H9 (cell line): ENCODE measurements at regions not wholly inside any gene's neighbourhood (a gene's known extent, or its start where the extent isn't known, plus 50 kb on each side); places are given as distances from the start of the nearest gene placed in this dataset.

Source experiments
- DNase-seq: peaks from one replicate; pipeline ENCODE4 v3.0.0-alpha.2; 2017
- H2AFZ ChIP-seq: one replicate; pipeline ENCODE4 v1.6.1; 2013; ENCODE audit warnings: mild to moderate bottlenecking, low read length, control low read depth, moderate library complexity
- H2AK5ac ChIP-seq: 2 replicates; pipeline ENCODE4 v1.6.1; 2013; ENCODE audit warnings: low read length, control low read depth, mixed read lengths; ENCODE audit not compliant: insufficient read length
- H2BK120ac ChIP-seq: one replicate; pipeline ENCODE4 v1.6.1; 2013; ENCODE audit warnings: low read depth, mild to moderate bottlenecking, low read length, control low read depth, inconsistent platforms; ENCODE audit not compliant: poor library complexity, severe bottlenecking
- H2BK12ac ChIP-seq: 2 replicates; pipeline ENCODE4 v1.6.1; 2013; ENCODE audit warnings: low read length, control low read depth, mixed read lengths, low read depth; ENCODE audit not compliant: insufficient read length
- H2BK15ac ChIP-seq: 2 replicates; pipeline ENCODE4 v1.6.1; 2013; ENCODE audit warnings: low read depth, low read length, control low read depth
- H2BK20ac ChIP-seq: one replicate; pipeline ENCODE4 v1.6.1; 2013; ENCODE audit warnings: low read depth, mild to moderate bottlenecking, low read length, control low read depth, inconsistent platforms; ENCODE audit not compliant: poor library complexity, severe bottlenecking
- H2BK5ac ChIP-seq: 2 replicates; pipeline ENCODE4 v1.6.1; 2013; ENCODE audit warnings: low read length, control low read depth, mixed read lengths; ENCODE audit not compliant: insufficient read length
- H3K14ac ChIP-seq: 2 replicates; pipeline ENCODE4 v1.6.1; 2013; ENCODE audit warnings: low read length, control low read depth; ENCODE audit not compliant: insufficient read depth
- H3K18ac ChIP-seq: 2 replicates; pipeline ENCODE4 v1.6.1; 2013; ENCODE audit warnings: low read depth, mild to moderate bottlenecking, mixed read lengths, low read length, control low read depth; ENCODE audit not compliant: insufficient read length
- H3K23ac ChIP-seq: 2 replicates; pipeline ENCODE4 v1.6.1; 2013; ENCODE audit warnings: low read length, control low read depth, mixed read lengths, low read depth; ENCODE audit not compliant: insufficient read length
- H3K23me2 ChIP-seq: 2 replicates; pipeline ENCODE4 v1.6.1; 2013; ENCODE audit warnings: low read depth, mild to moderate bottlenecking, mixed read lengths, low read length, control low read depth; ENCODE audit not compliant: insufficient read length, poor library complexity, severe bottlenecking
- H3K27ac ChIP-seq: 2 replicates; pipeline ENCODE4 v1.5.1; 2013; ENCODE audit warnings: low read length, control low read depth, mixed read lengths, low read depth; ENCODE audit not compliant: insufficient read length
- H3K27me3 ChIP-seq: 2 replicates; pipeline ENCODE4 v1.6.1; 2013; ENCODE audit warnings: low read length, control low read depth, inconsistent platforms; ENCODE audit not compliant: insufficient read depth
- H3K4ac ChIP-seq: 2 replicates; pipeline ENCODE4 v1.6.1; 2013; ENCODE audit warnings: low read depth, mild to moderate bottlenecking, control low read depth, inconsistent platforms, low read length, moderate library complexity
- H3K4me1 ChIP-seq: 2 replicates; pipeline ENCODE4 v1.6.1; 2013; ENCODE audit warnings: low read length, control low read depth, inconsistent platforms; ENCODE audit not compliant: insufficient read depth
- H3K4me2 ChIP-seq: 2 replicates; pipeline ENCODE4 v1.6.1; 2013; ENCODE audit warnings: low read length, control low read depth, mixed read lengths; ENCODE audit not compliant: insufficient read length, insufficient read depth
- H3K56ac ChIP-seq: 2 replicates; pipeline ENCODE4 v1.6.1; 2013; ENCODE audit warnings: low read depth, mild to moderate bottlenecking, mixed read lengths, low read length, control low read depth; ENCODE audit not compliant: insufficient read length
- H3K79me1 ChIP-seq: 2 replicates; pipeline ENCODE4 v1.6.1; 2013; ENCODE audit warnings: low read depth, mild to moderate bottlenecking, moderate library complexity, low read length, control low read depth, inconsistent platforms; ENCODE audit not compliant: insufficient read depth, poor library complexity, severe bottlenecking
- H3K79me2 ChIP-seq: 2 replicates; pipeline ENCODE4 v1.6.1; 2013; ENCODE audit warnings: low read length, control low read depth, inconsistent platforms; ENCODE audit not compliant: insufficient read depth
- H3K9ac ChIP-seq: 2 replicates; pipeline ENCODE4 v1.6.1; 2013; ENCODE audit warnings: low read length, control low read depth, mixed read lengths; ENCODE audit not compliant: insufficient read length; ENCODE audit errors: extremely low read depth
- H3K9me3 ChIP-seq: one replicate; pipeline ENCODE4 v1.6.1; 2013; ENCODE audit warnings: low read depth, low read length, inconsistent platforms; ENCODE audit not compliant: control insufficient read depth
- H3T11ph ChIP-seq: one replicate; pipeline ENCODE4 v1.6.1; 2013; ENCODE audit warnings: mild to moderate bottlenecking, low read length, control low read depth, inconsistent platforms
- H4K20me1 ChIP-seq: one replicate; pipeline ENCODE4 v1.6.1; 2013; ENCODE audit not compliant: control insufficient read depth, insufficient read length, insufficient read depth
- H4K5ac ChIP-seq: 2 replicates; pipeline ENCODE4 v1.6.1; 2013; ENCODE audit warnings: low read depth, mild to moderate bottlenecking, mixed read lengths, low read length, control low read depth; ENCODE audit not compliant: insufficient read length
- H4K8ac ChIP-seq: replicated peaks from 2 replicates; pipeline ENCODE4 v1.6.1; 2013; ENCODE audit warnings: low read length, control low read depth, mixed read lengths, low read depth; ENCODE audit not compliant: insufficient read length
- H4K91ac ChIP-seq: 2 replicates; pipeline ENCODE4 v1.6.1; 2013; ENCODE audit warnings: low read depth, mild to moderate bottlenecking, moderate library complexity, mixed read lengths, low read length, control low read depth; ENCODE audit not compliant: insufficient read length
- H3K27ac Mint-ChIP-seq, 3 experiments: 2 replicates in 2 of 3; 3 replicates in 1 of 3; pipeline ENCODE4 v1.8.0; 2020 to 2021; ENCODE audit warnings: mixed read lengths in 3 of 3, mild to moderate bottlenecking in 1 of 3, moderate library complexity in 1 of 3
- H3K27me3 Mint-ChIP-seq: 2 replicates; pipeline ENCODE4 v1.8.0; 2021; ENCODE audit warnings: low read depth, mild to moderate bottlenecking, moderate library complexity, mixed read lengths
- H3K36me3 Mint-ChIP-seq, 3 experiments: 2 replicates in 2 of 3; 3 replicates in 1 of 3; pipeline ENCODE4 v1.8.0; 2020 to 2021; ENCODE audit warnings: low read depth in 3 of 3, mixed read lengths in 3 of 3; ENCODE audit not compliant: insufficient read depth in 1 of 3
- H3K4me1 Mint-ChIP-seq, 2 experiments: 2 replicates each; pipeline ENCODE4 v1.8.0; 2020; ENCODE audit warnings: mixed read lengths in 2 of 2
- H3K4me3 Mint-ChIP-seq, 2 experiments: 2 replicates in 1 of 2; 3 replicates in 1 of 2; pipeline ENCODE4 v1.8.0; 2020 to 2021; ENCODE audit warnings: mild to moderate bottlenecking in 2 of 2, mixed read lengths in 2 of 2, moderate library complexity in 1 of 2
- H3K9me3 Mint-ChIP-seq, 2 experiments: 2 replicates in 1 of 2; 3 replicates in 1 of 2; pipeline ENCODE4 v1.8.0; 2020; ENCODE audit warnings: mild to moderate bottlenecking in 2 of 2, mixed read lengths in 2 of 2, moderate library complexity in 1 of 2
- WGBS: extraction: QIAGEN DNeasy Blood & Tissue Kit; methylation state at CpG from one replicate; pipeline ENCODE4 v1.1.7; 2013; ENCODE audit warnings: missing lambda C conversion rate, low lambda C conversion rate, mixed read lengths; ENCODE audit not compliant: insufficient read length; ENCODE audit errors: extremely low coverage; 5-methylcytosine and 5-hydroxymethylcytosine counted together
- TF ChIP-seq, protein P1 (sequence below): fragments of 200-600 bp; sonication (generic); conservative IDR thresholded peaks from 3 replicates; pipeline ENCODE4 v1.8.0; 2021; ENCODE audit warnings: antibody characterized with exemption, mild to moderate bottlenecking

- Histone ChIP-seq H4K91ac (no peak overlapping the region), H3K27me3 (no peaks in the 10 kb centered on the region), H2BK15ac (no peak overlapping the region), H2BK20ac (no peak overlapping the region), H2BK5ac (no peak overlapping the region), H3T11ph (no peak overlapping the region), H3K14ac (no peak overlapping the region; the same call in 1 of the 2 replicates), H3K9ac (no peak overlapping the region), H3K4ac (no peak overlapping the region), H3K23ac (no peak overlapping the region), H2AK5ac (no peak overlapping the region), H3K4me2 (no peak overlapping the region), H2AFZ (no peak overlapping the region), H3K56ac (no peak overlapping the region), H3K79me2 (no peaks in the 10 kb centered on the region), H3K9me3 (no peaks in the 10 kb centered on the region), H2BK120ac (no peak overlapping the region), H3K4me1 (no peaks in the 10 kb centered on the region), H3K27ac (no peak overlapping the region), H4K8ac (no peak overlapping the region), H4K5ac (no peak overlapping the region), H3K18ac (no peak overlapping the region), H4K20me1 (no peaks in the 10 kb centered on the region), H3K23me2 (no peaks in the 10 kb centered on the region), H3K79me1 (no peaks in the 10 kb centered on the region), H2BK12ac (no peak overlapping the region)
- Mint-ChIP-seq H3K4me3 (no peak overlapping the region), H3K9me3 (peaks cover 8 to 13% of the 10 kb centered on the region in 2 experiments; a peak in 3 of 5 replicates), H3K27ac (no peak overlapping the region), H3K4me1 (peaks cover 3 to 10% of the 10 kb centered on the region in 2 experiments), H3K36me3 (peaks cover 0 to 4% (median 0%) of the 10 kb centered on the region in 3 experiments; a peak in 1 of 7 replicates), H3K27me3 (peaks cover 2% of the 10 kb centered on the region; the same call in 1 of the 2 replicates)
- TF ChIP-seq, protein P1, sequence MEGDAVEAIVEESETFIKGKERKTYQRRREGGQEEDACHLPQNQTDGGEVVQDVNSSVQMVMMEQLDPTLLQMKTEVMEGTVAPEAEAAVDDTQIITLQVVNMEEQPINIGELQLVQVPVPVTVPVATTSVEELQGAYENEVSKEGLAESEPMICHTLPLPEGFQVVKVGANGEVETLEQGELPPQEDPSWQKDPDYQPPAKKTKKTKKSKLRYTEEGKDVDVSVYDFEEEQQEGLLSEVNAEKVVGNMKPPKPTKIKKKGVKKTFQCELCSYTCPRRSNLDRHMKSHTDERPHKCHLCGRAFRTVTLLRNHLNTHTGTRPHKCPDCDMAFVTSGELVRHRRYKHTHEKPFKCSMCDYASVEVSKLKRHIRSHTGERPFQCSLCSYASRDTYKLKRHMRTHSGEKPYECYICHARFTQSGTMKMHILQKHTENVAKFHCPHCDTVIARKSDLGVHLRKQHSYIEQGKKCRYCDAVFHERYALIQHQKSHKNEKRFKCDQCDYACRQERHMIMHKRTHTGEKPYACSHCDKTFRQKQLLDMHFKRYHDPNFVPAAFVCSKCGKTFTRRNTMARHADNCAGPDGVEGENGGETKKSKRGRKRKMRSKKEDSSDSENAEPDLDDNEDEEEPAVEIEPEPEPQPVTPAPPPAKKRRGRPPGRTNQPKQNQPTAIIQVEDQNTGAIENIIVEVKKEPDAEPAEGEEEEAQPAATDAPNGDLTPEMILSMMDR: no peak
- no CpG with 5 or more reads among the region's 7 CpGs for whole genome bisulfite sequencing
- DNase-seq: no peak
Observed at GRCh38 chr2:3940661-3941060, 237.3 kb downstream of the DCDC2C start.
